NT2/D1 (cell line): ENCODE measurements at regions not wholly inside any gene's neighbourhood (a gene's known extent, or its start where the extent isn't known, plus 50 kb on each side); places are given as distances from the start of the nearest gene placed in this dataset.

ENCODE experiments used
- DNase-seq: peaks from one replicate; pipeline ENCODE4 v3.0.0-alpha.2; 2011; ENCODE audit warnings: low read depth, low spot score
- H3K27me3 ChIP-seq: 2 replicates; pipeline ENCODE4 v1.6.0; 2011; ENCODE audit warnings: mild to moderate bottlenecking; ENCODE audit not compliant: insufficient read length, insufficient read depth
- H3K36me3 ChIP-seq: 2 replicates; pipeline ENCODE4 v1.6.1; 2011; ENCODE audit warnings: mild to moderate bottlenecking, low read length, mixed read lengths; ENCODE audit not compliant: insufficient read depth, insufficient read length
- H3K4me1 ChIP-seq: 2 replicates; pipeline ENCODE4 v1.5.1; 2011; ENCODE audit not compliant: insufficient read depth, insufficient read length
- H3K4me3 ChIP-seq: 2 replicates; pipeline ENCODE4 v1.5.1; 2011; ENCODE audit warnings: low read depth; ENCODE audit not compliant: insufficient read length
- H3K9ac ChIP-seq: 2 replicates; pipeline ENCODE4 v1.6.0; 2011; ENCODE audit warnings: low read depth; ENCODE audit not compliant: insufficient read length
- H3K9me3 ChIP-seq: 2 replicates; pipeline ENCODE4 v1.5.1; 2011; ENCODE audit warnings: mild to moderate bottlenecking, low read length; ENCODE audit not compliant: insufficient read depth
- SUZ12 ChIP-seq: IDR thresholded peaks from 2 replicates; pipeline ENCODE4 v1.6.1; 2011; ENCODE audit not compliant: insufficient read length, insufficient read depth; ENCODE audit errors: extremely low read depth
- YY1 ChIP-seq: IDR thresholded peaks from 2 replicates; pipeline ENCODE4 v1.6.1; 2011; ENCODE audit not compliant: insufficient read length, insufficient read depth
- ZNF274 ChIP-seq: IDR thresholded peaks from 2 replicates; pipeline ENCODE4 v1.6.1; 2011; ENCODE audit warnings: mild to moderate bottlenecking, low read depth, low read length

GRCh38 chr15:94033014-94033682, 198.2 kb upstream of the MCTP2 start:
- no peaks in the 10 kb centered on the region for H3K4me1 ChIP-seq
- TF ChIP-seq ZNF274 = no peak
- no peak for TF ChIP-seq YY1
- no peak for TF ChIP-seq SUZ12
- DNase-seq = no peak
- no peak overlapping the region for H3K9ac ChIP-seq
- H3K27me3 ChIP-seq = no peaks in the 10 kb centered on the region
- H3K9me3 ChIP-seq = no peaks in the 10 kb centered on the region
- H3K36me3 ChIP-seq = no peaks in the 10 kb centered on the region
- no peak overlapping the region for H3K4me3 ChIP-seq

DNA sequence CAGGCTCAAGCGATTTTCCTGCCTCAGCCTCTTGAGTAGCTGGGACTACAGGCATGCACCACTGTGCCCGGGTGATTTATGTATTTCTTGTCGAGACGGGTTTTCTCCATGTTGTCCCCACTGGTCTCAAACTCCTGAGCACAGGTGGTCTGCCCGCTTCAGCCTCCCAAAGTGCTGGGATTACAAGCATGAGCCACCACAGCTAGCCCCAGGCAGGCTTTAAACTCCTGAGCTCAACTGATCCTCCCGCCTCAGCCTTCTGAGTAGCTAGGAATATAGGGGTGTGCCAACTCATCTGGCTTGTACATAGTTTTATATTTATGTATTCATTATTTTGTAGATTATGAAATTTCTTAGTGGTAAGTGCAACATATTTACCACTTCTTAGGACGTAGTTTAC, 198.8 kb upstream of the MCTP2 start:
- Histone ChIP-seq H3K27me3 (no peaks in the 10 kb centered on the region), H3K9ac (no peak overlapping the region), H3K9me3 (no peaks in the 10 kb centered on the region), H3K36me3 (no peaks in the 10 kb centered on the region), H3K4me3 (no peak overlapping the region), H3K4me1 (no peaks in the 10 kb centered on the region)
- DNase-seq = no peak
- no peak for TF ChIP-seq ZNF274
- no peak for TF ChIP-seq YY1
- no peak for TF ChIP-seq SUZ12

- Histone ChIP-seq H3K9me3 (no peaks in the 10 kb centered on the region), H3K4me3 (no peak overlapping the region), H3K9ac (no peak overlapping the region), H3K27me3 (no peaks in the 10 kb centered on the region), H3K36me3 (no peaks in the 10 kb centered on the region), H3K4me1 (no peaks in the 10 kb centered on the region)
- TF ChIP-seq SUZ12 (no peak), ZNF274 (no peak), YY1 (no peak)
- no peak for DNase-seq
These were observed 200.3 kb upstream of the MCTP2 start for GRCh38 chr15:94031072-94031471.

DNA sequence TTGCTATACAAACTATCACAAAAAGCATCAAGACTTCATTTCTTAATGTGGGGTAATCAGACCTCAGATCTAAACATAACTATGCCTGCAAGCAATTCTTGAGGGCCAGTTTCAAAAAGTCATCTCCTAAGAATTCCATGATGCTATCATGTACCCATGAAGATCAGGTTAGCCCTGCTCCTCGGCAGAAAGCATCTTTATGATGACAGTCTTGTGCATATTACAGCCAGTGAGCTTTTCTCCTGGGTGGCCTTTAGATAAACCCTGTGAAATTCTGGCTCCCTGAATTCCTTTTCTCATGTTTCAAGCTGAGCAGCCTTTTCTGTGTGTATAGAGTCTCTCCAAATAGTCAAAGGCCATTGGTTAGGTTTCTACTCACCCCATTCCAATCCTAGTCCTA, 201.9 kb upstream of the MCTP2 start:
- Histone ChIP-seq H3K4me3 (no peak overlapping the region), H3K4me1 (no peaks in the 10 kb centered on the region), H3K27me3 (no peaks in the 10 kb centered on the region), H3K9me3 (no peaks in the 10 kb centered on the region), H3K9ac (no peak overlapping the region), H3K36me3 (no peaks in the 10 kb centered on the region)
- DNase-seq = no peak
- TF ChIP-seq ZNF274 = no peak
- no peak for TF ChIP-seq YY1
- no peak for TF ChIP-seq SUZ12

DNA sequence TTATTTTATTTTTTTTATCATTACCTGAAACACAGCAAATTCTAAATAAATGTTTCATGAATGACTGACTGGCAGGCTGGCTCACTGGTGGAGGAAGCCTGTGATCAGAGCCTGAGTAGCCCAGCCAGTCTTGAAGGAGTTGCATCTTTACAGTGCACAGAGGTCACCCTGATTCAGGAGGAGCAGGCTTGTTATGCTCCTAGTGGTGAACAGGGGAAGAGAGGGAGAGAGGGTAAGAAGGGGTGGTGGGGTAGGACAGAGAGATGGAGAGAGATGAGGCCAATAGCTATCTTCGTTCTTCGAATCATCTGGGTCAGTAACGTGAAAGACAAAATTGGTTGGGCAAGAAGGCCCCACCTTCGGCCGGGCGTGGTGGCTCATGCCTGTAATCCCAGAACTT, 202.6 kb upstream of the MCTP2 start:
- Histone ChIP-seq H3K27me3 (no peaks in the 10 kb centered on the region), H3K4me3 (no peak overlapping the region), H3K9ac (no peak overlapping the region), H3K9me3 (no peaks in the 10 kb centered on the region), H3K4me1 (no peaks in the 10 kb centered on the region), H3K36me3 (no peaks in the 10 kb centered on the region)
- no peak for DNase-seq
- no peak for TF ChIP-seq ZNF274

DNA sequence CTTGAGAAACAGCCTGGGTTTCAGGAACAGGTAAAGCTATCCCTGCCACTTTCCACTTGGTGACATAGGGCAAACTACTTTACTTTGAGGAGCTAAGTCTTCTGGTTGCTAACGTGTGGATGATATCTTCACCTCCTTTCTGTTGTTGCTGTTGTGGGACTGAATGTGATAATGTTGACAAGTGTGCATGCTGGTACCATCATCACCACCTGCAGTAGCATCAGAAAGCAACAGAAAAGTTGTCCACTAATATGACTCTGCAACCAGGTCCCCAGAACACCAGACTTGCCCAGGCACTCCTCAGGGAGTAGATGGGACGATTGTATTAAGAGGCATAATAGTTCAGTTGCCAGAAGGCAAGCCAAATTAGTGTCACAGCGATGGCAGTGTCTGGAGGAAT, 203.2 kb upstream of the MCTP2 start:
- H3K27me3 ChIP-seq = no peaks in the 10 kb centered on the region

GRCh38 chr15:94027581-94027980, 203.8 kb upstream of the MCTP2 start:
- no peak overlapping the region for H3K9ac ChIP-seq
- H3K4me3 ChIP-seq = no peak overlapping the region
- no peaks in the 10 kb centered on the region for H3K4me1 ChIP-seq
- no peak for DNase-seq
- no peaks in the 10 kb centered on the region for H3K36me3 ChIP-seq
- H3K9me3 ChIP-seq = no peaks in the 10 kb centered on the region
- H3K27me3 ChIP-seq = no peaks in the 10 kb centered on the region
- TF ChIP-seq ZNF274 (no peak), YY1 (no peak), SUZ12 (no peak)

More for the DNA sequence above, 203.2 kb upstream of the MCTP2 start:
- Histone ChIP-seq H3K9ac (no peak overlapping the region), H3K36me3 (no peaks in the 10 kb centered on the region), H3K4me3 (no peak overlapping the region), H3K4me1 (no peaks in the 10 kb centered on the region), H3K9me3 (no peaks in the 10 kb centered on the region)
- DNase-seq = no peak
- TF ChIP-seq ZNF274 (no peak), YY1 (no peak), SUZ12 (no peak)
